Neural progenitor cell (in vitro differentiated cells): ENCODE measurements at regions not wholly inside any gene's neighbourhood (a gene's known extent, or its start where the extent isn't known, plus 50 kb on each side); places are given as distances from the start of the nearest gene placed in this dataset.

Experiments
- CTCF ChIP-seq: fragments of 200-600 bp; sonication (generic); IDR thresholded peaks from 2 replicates; pipeline ENCODE4 v1.5.1; 2017; ENCODE audit warnings: antibody characterized with exemption, mild to moderate bottlenecking
- EZH2 ChIP-seq: fragments of 200-600 bp; sonication (generic); IDR thresholded peaks from 2 replicates; pipeline ENCODE4 v1.6.1; 2017; ENCODE audit warnings: antibody characterized with exemption, mild to moderate bottlenecking, moderate library complexity
- EZH2phosphoT487 ChIP-seq: fragments of 200-600 bp; sonication (generic); IDR thresholded peaks from 2 replicates; pipeline ENCODE4 v1.6.1; 2017; ENCODE audit warnings: antibody characterized with exemption

- TF ChIP-seq EZH2phosphoT487 (no peak), CTCF (no peak), EZH2 (no peak)
These were observed 234.8 kb downstream of the FOXD2 start for GRCh38 chr1:47672622-47673021.
